AML-193 (cell line): ENCODE measurements at regions not wholly inside any gene's neighbourhood (a gene's known extent, or its start where the extent isn't known, plus 50 kb on each side); places are given as distances from the start of the nearest gene placed in this dataset.
"Not testable (repeated sequence)": the region's sequence is repeated elsewhere in the genome, so short reads cannot be mapped to it uniquely, and the experiment has no call there.

Source experiments
- DNase-seq, 2 experiments: peaks; one replicate each; lab custom pipeline; 2025; lab: John Stamatoyannopoulos, UW

DNA sequence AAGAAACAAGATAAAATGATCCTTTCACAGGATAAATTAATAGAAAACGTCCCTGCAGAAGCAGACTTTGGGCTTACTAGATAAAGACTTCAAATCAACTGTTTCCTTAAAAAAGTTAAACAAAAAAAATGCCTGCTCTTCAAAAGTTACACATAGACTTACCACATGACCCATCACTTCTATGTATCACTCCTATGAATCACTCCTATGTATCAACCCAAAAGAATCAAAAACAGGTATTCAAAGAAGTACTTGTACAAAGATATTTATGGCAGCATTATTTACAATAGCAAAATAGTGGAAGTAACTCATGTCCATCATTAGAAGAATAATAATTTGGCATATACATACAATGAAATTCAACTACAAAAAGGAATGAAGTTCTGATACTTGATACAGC is 56.3 kb upstream of the PRDM9 start:
- no peak for DNase-seq

DNA sequence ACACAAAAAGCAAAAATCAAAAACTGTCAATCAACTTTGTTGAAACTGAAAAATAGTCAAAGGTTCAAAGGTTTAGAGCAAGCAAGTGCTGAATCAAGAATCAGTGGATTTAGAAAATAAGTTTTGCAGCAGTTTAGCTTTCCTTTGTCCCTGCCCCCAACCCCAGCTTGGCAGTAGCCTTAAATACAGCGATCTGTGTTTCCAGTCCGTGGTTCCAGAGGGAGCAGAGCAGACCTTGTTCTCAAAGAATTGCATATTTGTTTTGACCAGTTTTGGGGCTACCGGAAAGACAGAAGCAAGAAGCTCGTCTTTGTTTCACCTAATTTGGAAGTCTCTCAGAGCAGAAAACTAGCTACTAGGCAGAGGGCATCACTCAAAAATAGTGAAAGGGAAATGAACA is 57.2 kb upstream of the PRDM9 start:
- DNase-seq = no peak

DNA sequence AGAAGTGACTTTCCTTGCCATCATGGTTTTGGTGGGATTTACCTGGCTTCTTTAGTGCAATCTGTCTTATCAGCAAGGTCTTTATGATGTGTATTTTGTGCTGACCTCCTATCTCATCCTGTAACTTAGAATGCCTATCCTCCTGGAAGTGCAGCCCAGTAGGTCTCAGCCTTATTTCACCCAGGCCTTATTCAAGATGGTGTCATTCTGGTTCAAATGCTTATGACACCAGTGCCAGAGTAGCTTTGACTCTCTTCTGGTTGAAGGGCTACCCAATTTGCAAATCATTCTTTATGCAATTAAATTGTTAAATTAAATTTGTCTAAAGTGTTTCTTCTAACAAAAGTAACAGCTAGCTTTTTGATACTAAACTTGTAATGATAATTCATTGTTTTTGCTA is 58.8 kb upstream of the PRDM9 start:
- no peak for DNase-seq

DNA sequence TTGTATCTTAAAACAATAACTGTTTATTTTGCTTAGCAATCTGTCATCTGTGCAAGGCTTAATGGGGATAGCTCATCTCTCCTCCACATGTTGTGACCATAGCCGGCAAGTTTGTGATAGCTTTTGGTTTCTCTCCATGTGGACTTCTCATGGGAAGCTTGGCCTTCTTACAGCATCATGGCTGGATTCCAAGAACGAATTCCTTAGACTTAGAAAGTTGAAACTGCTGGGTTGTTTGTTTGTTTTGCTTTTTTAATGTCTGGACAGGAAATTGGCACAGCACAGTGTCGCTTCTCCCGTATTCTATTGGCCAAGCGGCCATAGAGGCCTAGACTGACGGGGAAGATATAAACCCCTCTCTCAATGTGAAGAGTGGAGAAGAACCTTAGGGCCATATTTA is 61.0 kb upstream of the PRDM9 start:
- DNase-seq = no peak

DNA sequence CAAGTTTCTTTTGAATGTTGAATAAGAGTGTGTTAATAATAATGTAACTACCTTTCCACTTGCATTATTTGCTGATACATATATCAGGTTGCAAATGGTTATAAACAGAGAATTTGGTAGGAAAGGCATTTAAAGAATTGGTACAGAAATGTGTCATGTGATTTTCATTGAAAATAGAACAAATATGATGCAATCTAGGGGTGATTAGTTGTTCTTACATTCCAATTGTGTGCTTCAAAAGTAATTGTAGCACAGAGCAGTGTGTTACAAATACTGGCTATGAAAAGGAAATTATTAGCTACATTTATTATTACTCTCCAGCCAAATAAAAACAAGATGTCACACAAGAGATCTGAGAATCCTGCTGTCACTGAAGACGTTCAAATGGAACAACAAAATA is 61.8 kb upstream of the PRDM9 start:
- DNase-seq = no peak

DNA sequence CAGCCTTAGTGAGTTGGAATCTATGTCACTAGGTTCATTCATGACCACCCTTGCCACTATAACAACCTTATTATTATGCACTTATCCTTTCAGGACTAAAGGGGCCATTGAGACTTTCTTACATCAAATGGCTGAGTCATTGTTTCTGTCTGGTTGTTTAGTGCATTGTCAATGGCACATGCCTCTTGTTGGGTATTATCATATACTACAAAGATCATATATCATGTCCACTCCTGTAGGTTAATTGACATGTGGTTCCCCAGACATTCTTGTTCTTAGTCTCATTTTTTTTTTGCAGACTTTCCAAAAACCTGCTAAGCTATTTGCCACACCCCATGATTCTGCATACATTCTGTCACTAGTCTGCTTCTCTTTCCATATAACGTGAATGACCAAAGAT is 66.7 kb upstream of the PRDM9 start:
- no peak for DNase-seq

DNA sequence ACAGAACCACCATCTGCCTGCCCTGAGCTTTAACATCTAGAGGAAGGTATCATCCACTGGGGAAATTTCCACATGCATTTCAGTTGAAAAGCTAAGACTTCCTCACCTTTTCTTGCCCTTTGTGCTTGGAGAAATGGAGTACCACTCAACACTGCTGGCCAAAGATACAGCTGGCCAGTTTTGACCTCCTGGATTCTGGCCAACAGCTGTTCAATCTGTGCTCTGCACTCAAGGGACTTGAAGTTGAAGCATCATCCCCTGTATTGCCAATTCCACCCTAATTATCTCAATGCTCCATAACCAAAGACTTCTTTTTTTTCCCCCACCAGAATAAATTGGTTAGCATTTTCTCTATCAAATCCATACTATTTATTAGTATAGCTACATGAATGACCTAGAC is 70.4 kb upstream of the PRDM9 start:
- no peak for DNase-seq

DNA sequence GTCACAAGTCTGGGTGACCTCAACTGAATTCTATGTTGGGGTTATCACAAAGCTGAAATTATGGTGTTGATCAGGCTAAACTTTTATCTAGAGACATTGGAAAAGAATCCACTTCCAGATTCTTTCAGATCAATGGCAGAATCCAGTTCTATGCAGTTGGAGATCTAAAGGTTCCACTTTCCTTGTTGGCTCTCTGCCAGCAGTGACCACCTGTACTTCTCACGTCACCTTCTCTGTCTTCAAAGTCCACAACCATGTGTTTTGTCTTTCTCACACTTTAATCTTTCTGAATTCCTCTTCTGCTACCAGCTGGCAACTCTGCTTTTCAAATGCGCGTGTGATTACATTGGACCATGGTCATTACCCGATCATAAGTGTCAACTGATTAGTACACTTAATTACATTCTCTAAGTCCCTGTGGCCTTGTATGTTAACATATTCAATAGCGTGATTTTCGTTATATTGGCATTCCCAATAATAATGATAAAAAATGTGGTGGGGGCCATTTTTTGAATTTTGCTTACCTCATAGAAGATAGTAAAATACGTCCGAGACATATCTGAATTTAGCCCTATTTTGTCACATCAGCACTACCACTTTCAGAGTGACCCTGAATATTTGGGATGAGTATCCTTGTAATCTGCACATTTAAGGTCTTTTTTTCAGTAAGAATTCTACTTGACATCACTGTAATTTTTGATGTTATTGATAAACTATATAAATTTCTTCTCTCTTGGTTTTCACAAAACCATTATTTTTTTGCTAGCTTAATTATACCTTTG is 73.7 kb upstream of the PRDM9 start:
- DNase-seq = no peak

DNA sequence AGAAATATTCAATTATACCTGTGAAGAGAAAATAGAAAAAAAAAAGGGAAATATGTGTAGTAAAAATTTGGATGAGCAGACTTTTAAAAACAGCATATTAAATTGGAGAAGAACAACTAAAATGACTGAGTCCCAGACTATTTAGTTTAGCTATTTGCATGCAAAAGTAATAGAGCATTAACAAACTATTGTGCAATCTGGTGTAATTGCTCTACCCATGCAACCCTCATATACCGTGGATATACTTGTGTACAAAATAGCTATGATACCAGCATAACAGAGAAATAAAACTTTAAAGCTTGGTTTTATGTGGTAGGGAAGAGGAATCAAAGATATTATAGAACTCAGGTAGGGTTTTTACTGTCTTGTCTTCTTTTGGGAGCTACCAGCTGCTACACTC is 78.7 kb upstream of the PRDM9 start:
- DNase-seq = no peak

DNA sequence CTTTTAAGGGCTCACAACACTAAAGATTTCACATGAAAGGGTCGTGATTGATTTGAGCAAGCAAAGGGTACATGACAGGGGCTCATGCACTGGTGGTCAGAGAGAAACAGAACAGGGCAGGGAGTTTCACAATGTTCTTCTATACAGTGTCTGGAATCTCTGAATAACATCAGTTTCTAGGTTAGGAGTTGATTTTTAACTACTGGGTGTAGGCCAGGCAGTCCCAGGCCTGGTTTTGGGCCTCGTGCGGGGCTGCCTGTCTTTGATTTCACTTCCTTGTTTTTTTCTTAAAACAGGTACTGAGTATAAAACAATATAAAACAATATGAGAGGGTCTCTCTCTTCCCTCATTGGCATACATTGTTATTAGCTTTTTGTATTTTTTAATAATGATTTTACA is 87.2 kb upstream of the PRDM9 start:
- not testable (repeated sequence) for DNase-seq

DNA sequence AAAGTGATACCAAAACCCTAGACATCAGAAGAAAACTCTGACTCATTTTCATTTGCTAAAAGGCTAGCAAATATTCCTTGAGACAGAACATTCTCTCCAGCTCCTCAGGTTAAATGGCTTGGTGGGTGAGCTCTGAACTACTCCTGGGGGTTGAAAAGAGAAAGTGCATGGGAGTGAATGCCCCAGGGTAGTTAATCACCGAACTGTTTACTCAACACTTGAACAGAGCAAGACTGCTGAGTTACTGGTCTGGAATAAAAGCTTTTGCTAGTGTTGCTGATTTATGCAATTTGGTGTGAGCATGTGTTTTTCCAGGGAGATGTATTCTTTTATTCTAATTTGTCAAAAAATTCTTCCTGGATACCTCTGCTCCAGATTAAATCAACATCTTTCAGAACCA is 88.3 kb upstream of the PRDM9 start:
- DNase-seq = no peak

DNA sequence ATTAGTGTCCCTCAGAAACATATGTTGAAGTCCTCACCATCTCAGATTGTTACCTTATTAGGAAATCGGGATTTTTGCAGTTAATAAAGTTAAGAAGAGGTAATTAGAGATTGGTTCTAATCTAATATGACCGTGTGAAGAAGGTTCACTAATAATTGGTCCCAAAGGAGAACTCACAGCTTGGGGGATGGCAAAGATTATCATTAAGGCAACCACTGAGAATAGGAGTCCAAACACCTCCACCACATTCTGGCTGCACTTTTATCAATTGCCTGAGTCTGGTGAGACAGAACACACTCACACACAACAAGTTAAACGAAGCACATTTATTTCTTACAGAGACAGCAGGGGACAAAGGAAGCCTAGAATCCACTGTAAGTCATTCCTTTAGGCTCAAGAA is 94.9 kb upstream of the PRDM9 start:
- DNase-seq = no peak

DNA sequence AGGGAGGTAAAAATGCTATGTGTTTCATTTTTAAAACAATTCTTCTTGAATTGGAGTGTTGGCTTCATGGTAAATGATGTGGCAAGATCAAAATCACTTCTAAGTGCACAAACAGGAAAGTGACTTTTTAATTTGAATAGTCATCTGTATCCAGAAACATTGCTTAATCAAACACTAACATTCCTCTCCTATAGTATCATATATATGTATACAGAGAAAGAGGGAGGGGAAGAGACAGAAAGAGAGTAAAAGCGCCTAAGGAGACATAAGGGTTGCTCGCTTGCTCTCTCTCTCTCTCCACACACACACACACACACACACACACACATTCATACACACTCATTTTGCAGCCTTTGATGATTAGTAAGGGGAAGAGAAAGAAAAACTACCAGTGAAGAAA is 95.4 kb upstream of the PRDM9 start:
- no peak for DNase-seq

DNA sequence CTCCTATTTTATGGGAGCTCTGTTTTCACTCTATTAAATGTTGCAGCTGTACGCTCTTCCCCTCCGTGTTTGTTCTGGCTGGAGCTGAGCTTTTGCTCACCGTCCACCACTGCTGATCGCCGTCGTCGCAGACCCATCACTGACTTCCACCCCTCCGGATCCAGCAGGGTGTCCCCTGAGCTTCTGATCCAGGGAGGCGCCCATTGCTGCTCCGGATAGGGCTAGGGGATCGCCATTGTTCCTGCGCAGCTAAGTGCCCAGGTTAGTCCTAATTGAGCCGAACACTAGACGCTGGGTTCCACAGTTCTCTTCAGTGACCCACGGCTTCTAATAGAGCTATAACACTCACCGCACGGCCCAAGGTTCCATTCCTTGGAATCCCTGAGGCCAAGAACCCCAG is 96.2 kb upstream of the PRDM9 start:
- DNase-seq = no peak

DNA sequence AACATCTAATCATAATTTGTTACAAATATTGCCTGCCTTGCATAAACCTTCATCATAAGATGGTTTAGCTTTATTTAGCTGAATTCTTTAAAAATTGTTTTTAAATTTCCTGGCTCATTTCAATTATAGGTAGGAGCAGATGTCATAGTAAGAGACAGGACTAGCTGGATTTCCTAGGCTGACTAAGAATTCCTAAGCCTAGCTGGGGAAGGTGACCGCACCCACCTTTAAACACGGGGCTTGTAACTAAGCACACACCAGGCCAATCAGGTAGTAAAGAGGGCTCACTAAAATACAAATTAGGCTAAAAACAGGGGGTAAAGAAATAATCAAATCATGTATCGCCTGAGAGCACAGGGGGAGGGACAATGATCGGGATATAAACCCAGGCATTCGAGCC is 96.6 kb upstream of the PRDM9 start:
- not testable (repeated sequence) for DNase-seq

DNA sequence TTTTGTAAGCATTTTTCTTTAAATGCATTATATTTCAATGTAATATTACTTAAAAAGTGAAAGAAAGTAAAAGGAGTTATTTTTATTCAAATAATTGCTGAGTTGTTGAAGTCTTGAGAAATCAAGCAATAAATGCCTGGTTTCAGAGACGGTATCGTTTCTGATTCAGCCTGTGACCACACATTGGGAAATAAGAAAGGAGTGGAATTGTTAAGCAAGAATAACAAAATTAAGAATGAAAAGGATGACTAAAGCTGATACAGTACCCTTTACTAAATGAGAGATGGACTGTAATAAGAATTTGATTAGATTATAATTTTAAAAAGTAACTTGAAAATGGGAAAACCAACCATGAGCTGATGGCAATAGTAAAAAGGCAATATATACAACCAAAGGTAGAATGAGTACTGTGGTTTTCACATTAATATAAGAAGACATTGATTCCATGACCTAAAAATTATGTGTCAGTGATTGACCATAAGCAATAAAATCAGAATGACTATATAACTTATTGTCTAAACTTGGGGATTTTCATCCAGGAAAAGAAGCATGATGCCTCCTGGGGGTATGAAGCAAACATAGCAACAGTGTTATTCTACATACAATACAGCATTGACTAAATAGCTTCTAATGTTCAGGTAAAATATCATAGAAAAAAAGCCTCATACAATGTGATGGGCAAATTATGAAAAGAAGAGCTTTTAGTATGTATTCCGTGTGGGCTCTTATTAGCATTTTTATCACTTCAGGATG is 101.9 kb upstream of the PRDM9 start:
- peak in 1 of 2 experiments; percentile 4 for DNase-seq

DNA sequence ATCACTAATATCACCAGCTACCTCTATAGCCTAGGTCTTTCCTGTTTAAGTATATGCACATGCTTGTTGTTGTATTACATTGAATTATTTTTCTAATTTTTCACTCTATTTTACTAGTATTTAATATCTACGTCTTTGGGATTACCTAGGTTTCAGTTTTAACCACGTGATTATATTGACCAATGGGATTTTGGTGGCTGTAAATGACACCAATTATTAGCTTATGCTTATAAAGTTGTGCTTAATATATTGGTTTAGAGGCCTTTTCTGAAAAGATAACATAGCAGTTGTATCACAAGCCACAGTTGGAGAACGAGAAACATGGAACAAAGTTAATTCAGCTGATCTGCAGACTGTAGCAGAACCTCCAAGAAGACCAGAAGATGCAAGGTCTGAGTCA is 104.8 kb upstream of the PRDM9 start:
- no peak for DNase-seq

DNA sequence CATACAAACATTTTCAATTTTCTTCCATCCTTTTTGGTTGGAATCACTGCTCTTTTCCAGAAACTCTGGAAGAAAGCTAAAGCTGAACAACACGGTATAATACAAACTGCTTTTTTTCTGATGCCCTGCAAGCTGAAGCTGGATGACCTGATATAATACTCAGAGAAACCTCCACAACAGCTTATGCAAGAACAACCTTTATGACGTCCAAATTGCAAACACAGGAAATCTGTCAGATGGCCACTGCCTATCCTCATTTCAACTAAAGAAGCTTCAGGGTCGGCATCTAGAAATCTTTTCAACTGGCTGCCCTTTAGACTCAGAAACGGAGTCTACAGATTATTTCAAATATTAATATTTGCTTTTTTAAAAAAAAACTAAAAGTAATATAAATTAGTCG is 106.5 kb upstream of the PRDM9 start:
- no peak for DNase-seq

DNA sequence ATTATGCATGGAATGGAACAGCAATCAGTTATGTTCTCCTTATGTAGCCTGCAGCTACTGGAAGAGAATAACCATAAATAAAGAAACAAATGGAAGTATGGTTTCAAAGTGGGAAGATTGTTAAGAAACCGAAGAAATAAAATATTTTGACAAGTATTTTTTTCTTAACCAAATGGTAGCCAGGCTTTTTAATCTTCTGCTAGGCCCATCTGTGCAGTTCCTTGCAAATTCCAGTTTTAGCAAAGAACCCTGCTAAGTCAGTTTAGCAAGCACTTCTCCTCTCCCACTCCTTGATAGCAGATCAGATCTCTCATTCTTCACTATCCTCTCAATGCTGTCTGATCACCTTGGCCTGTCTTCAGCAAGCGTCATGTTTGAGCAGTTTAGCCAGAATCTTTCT is 111.1 kb upstream of the PRDM9 start:
- DNase-seq = no peak

DNA sequence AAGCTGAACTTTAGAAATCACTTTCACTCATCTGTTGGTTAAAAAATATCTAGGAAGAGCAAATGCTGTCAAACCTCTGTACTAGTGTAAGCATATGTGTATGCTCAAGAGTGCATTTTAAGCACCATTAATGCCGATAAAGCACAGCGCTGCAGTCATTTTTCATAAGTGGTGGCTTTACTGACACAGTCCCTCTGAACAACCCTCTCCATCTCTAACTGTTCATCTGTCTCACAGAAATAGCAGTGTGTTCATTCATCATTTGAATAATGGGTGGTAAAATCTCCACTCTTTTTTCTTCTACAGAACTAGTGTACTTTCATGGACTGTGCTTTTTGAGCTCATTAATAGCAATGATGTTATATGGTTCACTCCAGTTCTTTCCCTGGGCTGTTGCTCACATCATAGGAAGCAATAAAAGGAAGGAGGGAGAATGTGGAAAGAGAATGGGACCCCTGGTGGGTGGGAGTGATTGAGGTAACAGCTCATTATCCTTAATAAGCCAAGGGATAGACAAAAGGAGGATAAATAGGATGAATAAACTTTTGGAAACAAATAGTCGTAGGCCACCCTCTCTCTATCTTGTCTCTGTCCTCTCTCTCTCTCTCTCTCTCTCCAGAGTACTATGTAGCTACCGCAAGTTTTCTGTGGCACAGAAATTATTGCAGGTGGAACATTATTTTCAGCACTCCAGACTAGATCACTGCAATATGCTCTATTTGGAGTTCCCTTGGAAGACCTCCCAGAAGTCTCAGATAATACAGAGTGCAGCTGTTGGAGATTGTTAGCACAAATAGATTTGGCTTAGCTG is 117.9 kb upstream of the PRDM9 start:
- DNase-seq = no peak

DNA sequence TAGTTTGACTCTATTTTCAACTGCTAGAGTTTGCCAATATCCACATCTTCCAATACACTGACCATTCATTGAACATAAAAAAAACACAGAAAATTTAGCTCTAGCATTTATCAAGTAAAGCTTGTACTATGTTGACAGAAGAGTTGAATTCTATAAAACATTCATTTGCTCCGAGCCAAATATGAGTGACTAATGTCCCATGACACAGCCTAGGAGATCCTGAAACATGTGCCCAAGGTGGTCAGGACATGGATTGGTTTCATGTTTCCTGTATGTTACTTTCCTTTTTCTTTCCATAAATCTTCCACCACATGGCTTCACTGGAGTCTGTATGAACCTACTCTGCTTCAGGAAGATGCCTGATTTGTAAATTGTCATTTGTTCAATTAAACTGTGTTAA is 122.4 kb upstream of the PRDM9 start:
- no peak for DNase-seq

DNA sequence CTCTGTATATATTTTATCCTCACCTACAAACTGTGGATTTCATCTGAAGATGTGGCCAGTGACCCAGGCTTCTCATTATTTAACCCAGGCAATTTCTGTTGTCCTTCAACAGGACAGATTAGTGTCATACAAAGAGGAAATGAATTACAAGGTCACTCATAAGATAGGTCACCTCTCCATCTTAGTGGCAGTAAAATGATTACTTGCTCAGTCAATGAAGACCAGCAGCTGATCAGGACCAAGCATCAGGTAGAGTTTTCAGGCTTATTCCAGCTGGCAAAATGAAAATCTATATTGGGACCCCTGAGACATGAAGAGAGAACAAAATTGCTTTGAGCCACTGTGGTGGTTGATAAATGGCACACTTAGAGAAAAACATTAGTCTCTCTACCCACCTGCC is 135.2 kb upstream of the PRDM9 start:
- no peak for DNase-seq

DNA sequence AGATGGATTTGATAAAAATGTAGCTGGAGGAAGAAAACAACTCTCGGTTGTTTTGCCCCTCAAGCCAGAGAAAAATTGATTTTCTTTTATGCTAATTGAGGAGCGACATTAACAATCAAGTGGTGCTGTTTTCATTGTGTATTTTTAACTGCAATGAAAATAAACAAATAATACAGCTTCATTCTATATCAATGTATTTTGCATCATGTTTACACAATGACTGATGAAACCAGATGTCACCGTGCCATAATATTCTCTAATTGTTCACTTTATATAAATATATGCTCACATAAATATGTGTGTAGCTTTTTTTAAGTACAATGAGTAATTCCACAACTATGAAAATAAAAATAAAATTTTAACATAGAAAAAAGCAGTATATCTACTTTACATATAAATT is 139.0 kb upstream of the PRDM9 start:
- no peak for DNase-seq
